ENCODE measurements at regions not wholly inside any gene's neighbourhood (a gene's known extent, or its start where the extent isn't known, plus 50 kb on each side); places are given as distances from the start of the nearest gene placed in this dataset.
"Not testable (repeated sequence)": the region's sequence is repeated elsewhere in the genome, so short reads cannot be mapped to it uniquely, and the experiment has no call there.

DNA sequence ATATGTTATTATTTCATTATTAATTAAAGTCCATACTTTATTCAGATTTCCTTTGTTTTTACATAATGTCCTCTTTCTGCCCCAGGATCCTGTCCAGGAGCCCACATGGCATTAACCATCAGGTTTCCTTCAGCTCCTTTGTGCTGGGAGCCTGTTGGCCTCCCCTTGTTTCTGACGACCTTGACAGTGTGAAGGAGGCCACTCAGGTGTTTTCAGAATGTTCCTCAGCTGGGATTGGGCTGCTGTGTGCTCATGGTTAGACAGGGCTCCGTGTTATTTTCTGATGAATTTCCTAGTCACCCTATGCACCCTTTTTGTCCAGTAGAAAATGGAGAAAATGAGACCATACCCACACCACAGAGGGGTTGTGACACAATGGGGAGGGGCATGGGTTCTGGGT lies 281.0 kb upstream of the FOXF1 start:
- H3K36me3 ChIP-seq (ENCODE audit: insufficient read depth, low read length) = no peaks in the 10 kb centered on the region
- Mint-ChIP-seq H3K4me3 (no peak overlapping the region), H3K36me3 (no peaks in the 10 kb centered on the region), H3K4me1 (no peaks in the 10 kb centered on the region), H3K27ac (no peak overlapping the region), H3K9me3 (peaks cover 0 to 2% (median 0%) of the 10 kb centered on the region in 5 donors), H3K27me3 (peaks cover 2 to 29% of the 10 kb centered on the region in 2 donors)
- DNase-seq = no peak
- no peaks in the 10 kb centered on the region for H3K27me3 ChIP-seq (ENCODE audit: insufficient read depth, low read length, poor library complexity, severe bottlenecking)
- no peak overlapping the region for H3K4me3 ChIP-seq (ENCODE audit: low read length)
- H3K27ac ChIP-seq (ENCODE audit: low read depth, low read length) = no peak overlapping the region
- H3K4me1 ChIP-seq (ENCODE audit: insufficient read depth, low read length) = no peaks in the 10 kb centered on the region
- H3K9me3 ChIP-seq (ENCODE audit: low read length) = no peaks in the 10 kb centered on the region
- POLR2A ChIA-PET = no interaction called here
- CTCF ChIA-PET = no interaction called here

DNA sequence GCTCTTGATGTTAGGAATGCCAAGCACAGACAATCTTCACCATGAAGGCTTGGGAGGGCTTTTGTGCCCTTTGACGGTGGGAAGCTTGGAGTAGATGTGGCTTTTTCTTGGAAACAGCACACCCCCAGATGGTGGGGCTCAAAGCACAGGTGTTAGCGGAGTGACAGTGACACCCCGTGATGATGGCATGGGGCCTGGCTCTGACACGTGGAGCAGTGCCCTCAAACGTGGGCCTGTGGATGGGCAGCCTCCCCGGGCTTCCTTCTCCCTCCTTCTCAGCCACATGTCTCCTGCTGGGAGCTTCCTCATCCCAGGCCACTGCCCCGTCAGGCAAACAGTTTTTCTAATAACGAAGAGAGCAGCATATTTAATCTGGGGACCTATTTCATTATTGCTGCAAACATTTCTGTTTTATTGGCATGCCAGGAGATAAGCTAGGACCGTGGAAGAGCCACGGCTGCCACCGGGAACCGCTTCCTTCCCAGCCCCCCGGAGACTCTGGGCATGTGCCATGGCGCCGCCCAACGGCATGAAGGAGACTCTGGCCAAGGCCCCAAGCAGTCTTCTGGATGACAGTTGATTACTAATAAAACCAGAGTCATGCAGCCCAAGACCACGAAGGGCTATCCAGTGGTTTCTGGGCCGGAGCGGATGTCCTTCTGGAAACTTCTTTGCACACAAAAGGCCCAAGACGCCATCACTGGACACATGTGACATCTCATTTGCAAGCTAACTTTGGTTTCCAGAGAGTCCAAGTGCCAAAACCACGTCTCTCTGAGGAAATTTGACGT lies 280.3 kb upstream of the FOXF1 start:
- no peaks in the 10 kb centered on the region for H3K36me3 Mint-ChIP-seq
- no peaks in the 10 kb centered on the region for H3K4me1 Mint-ChIP-seq
- no peak overlapping the region for H3K4me3 ChIP-seq (ENCODE audit: low read length)
- H3K27ac Mint-ChIP-seq = no peak overlapping the region
- DNase-seq = no peak
- H3K9me3 Mint-ChIP-seq = peaks cover 0 to 2% (median 0%) of the 10 kb centered on the region in 5 donors
- H3K27ac ChIP-seq (ENCODE audit: low read depth, low read length) = no peak overlapping the region
- peaks cover 2 to 29% of the 10 kb centered on the region in 2 donors for H3K27me3 Mint-ChIP-seq
- H3K36me3 ChIP-seq (ENCODE audit: insufficient read depth, low read length) = no peaks in the 10 kb centered on the region
- no peak overlapping the region for H3K4me3 Mint-ChIP-seq
- no peaks in the 10 kb centered on the region for H3K9me3 ChIP-seq (ENCODE audit: low read length)
- CTCF ChIA-PET = no interaction called here
- POLR2A ChIA-PET = no interaction called here
- no peaks in the 10 kb centered on the region for H3K27me3 ChIP-seq (ENCODE audit: insufficient read depth, low read length, poor library complexity, severe bottlenecking)
- H3K4me1 ChIP-seq (ENCODE audit: insufficient read depth, low read length) = no peaks in the 10 kb centered on the region

GRCh38 chr16:86231321-86231995 lies 278.9 kb upstream of the FOXF1 start:
- POLR2A ChIA-PET = no interaction called here
- DNase-seq = no peak
- no peaks in the 10 kb centered on the region for H3K9me3 ChIP-seq (ENCODE audit: low read length)
- no peak overlapping the region for H3K4me3 ChIP-seq (ENCODE audit: low read length)
- H3K27me3 ChIP-seq (ENCODE audit: insufficient read depth, low read length, poor library complexity, severe bottlenecking) = no peaks in the 10 kb centered on the region
- no peaks in the 10 kb centered on the region for H3K36me3 ChIP-seq (ENCODE audit: insufficient read depth, low read length)
- H3K27me3 Mint-ChIP-seq = peaks cover 2 to 29% of the 10 kb centered on the region in 2 donors
- no peaks in the 10 kb centered on the region for H3K4me1 Mint-ChIP-seq
- no peak overlapping the region for H3K4me3 Mint-ChIP-seq
- CTCF ChIA-PET = no interaction called here
- H3K4me1 ChIP-seq (ENCODE audit: insufficient read depth, low read length) = no peaks in the 10 kb centered on the region
- H3K27ac Mint-ChIP-seq = no peak overlapping the region
- H3K36me3 Mint-ChIP-seq = no peaks in the 10 kb centered on the region
- peaks cover 0 to 2% (median 0%) of the 10 kb centered on the region in 5 donors for H3K9me3 Mint-ChIP-seq
- no peak overlapping the region for H3K27ac ChIP-seq (ENCODE audit: low read depth, low read length)

DNA sequence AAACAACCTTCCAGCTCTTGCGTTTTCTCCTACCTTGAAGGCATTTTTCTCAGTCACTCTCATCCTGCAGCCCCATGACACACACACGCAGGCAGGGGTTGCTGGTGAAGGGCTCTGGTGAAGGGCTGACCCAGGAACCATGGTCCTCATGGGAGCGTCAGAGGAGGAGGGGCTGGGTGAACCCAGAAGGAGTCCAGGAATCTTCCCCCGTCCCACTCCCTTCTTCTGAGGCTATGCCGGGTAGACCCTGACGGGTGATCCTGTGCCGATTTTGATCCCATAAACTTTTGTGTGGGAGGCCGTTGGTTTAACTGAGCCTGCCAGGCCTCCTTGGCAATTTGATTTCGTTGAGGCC lies 278.4 kb upstream of the FOXF1 start:
- H3K4me3 ChIP-seq (ENCODE audit: low read length) = no peak overlapping the region
- no peaks in the 10 kb centered on the region for H3K9me3 ChIP-seq (ENCODE audit: low read length)
- Mint-ChIP-seq H3K27ac (no peak overlapping the region), H3K9me3 (peaks cover 0 to 2% (median 0%) of the 10 kb centered on the region in 5 donors), H3K4me3 (no peak overlapping the region), H3K4me1 (no peaks in the 10 kb centered on the region), H3K36me3 (no peaks in the 10 kb centered on the region), H3K27me3 (peaks cover 2 to 29% of the 10 kb centered on the region in 2 donors)
- DNase-seq = no peak
- ChIA-PET CTCF (no interaction called here), POLR2A (no interaction called here)
- H3K27me3 ChIP-seq (ENCODE audit: insufficient read depth, low read length, poor library complexity, severe bottlenecking) = no peaks in the 10 kb centered on the region
- no peak overlapping the region for H3K27ac ChIP-seq (ENCODE audit: low read depth, low read length)
- no peaks in the 10 kb centered on the region for H3K4me1 ChIP-seq (ENCODE audit: insufficient read depth, low read length)
- H3K36me3 ChIP-seq (ENCODE audit: insufficient read depth, low read length) = no peaks in the 10 kb centered on the region

GRCh38 chr16:86232496-86232895 lies 277.8 kb upstream of the FOXF1 start:
- Mint-ChIP-seq H3K36me3 (no peaks in the 10 kb centered on the region), H3K27me3 (peaks cover 2 to 27% of the 10 kb centered on the region in 2 donors), H3K9me3 (peaks cover 0 to 2% (median 0%) of the 10 kb centered on the region in 5 donors), H3K4me1 (no peaks in the 10 kb centered on the region), H3K4me3 (no peak overlapping the region), H3K27ac (no peak overlapping the region)
- Histone ChIP-seq H3K9me3 (ENCODE audit: low read length) (no peaks in the 10 kb centered on the region), H3K4me1 (ENCODE audit: insufficient read depth, low read length) (no peaks in the 10 kb centered on the region), H3K27ac (ENCODE audit: low read depth, low read length) (no peak overlapping the region), H3K4me3 (ENCODE audit: low read length) (no peak overlapping the region), H3K36me3 (ENCODE audit: insufficient read depth, low read length) (no peaks in the 10 kb centered on the region), H3K27me3 (ENCODE audit: insufficient read depth, low read length, poor library complexity, severe bottlenecking) (no peaks in the 10 kb centered on the region)
- ChIA-PET POLR2A (no interaction called here), CTCF (no interaction called here)
- DNase-seq = no peak

DNA sequence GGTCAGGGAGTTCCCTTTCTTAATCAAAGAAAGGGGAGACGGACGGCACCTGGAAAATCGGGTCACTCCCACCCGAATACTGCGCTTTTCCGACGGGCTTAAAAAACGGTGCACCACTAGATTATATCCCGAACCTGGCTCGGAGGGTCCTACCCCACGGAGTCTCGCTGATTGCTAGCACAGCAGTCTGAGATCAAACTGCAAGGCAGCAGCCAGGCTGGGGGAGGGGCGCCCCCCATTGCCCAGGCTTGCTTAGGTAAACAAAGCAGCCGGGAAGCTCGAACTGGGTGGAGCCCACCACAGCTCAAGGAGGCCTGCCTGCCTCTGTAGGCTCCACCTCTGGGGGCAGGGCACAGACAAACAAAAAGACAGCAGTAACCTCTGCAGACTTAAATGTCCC lies 276.8 kb upstream of the FOXF1 start:
- H3K9me3 ChIP-seq (ENCODE audit: low read length); DNase-seq; CTCF ChIA-PET; H3K4me1 Mint-ChIP-seq; H3K36me3 Mint-ChIP-seq; H3K27ac ChIP-seq (ENCODE audit: low read depth, low read length); H3K36me3 ChIP-seq (ENCODE audit: insufficient read depth, low read length); H3K4me3 Mint-ChIP-seq; H3K27ac Mint-ChIP-seq; H3K4me1 ChIP-seq (ENCODE audit: insufficient read depth, low read length); H3K27me3 ChIP-seq (ENCODE audit: insufficient read depth, low read length, poor library complexity, severe bottlenecking); H3K4me3 ChIP-seq (ENCODE audit: low read length); H3K9me3 Mint-ChIP-seq; POLR2A ChIA-PET: not testable (repeated sequence)
- peaks cover 2 to 24% of the 10 kb centered on the region in 2 donors for H3K27me3 Mint-ChIP-seq

DNA sequence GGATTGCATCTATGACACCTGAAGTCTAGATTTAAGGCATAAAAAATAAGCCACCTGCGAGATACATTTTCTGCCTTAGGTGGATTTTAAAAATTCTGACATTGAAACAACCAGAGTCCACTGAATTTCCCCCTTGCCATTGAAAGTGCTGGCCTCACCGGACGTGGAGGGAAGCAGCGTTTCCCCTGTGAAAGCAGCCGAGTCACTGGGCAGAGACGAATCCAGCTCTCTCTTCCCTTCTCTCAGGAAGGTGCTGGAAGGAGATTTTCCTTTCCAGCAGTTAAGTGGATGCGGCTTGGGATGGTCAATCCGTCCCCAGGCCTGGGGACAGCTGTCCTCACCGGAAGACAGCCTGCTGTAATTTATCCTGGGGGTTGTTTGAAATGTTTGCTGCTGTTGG lies 270.9 kb upstream of the FOXF1 start:
- H3K36me3 Mint-ChIP-seq = no peaks in the 10 kb centered on the region
- DNase-seq = no peak
- CTCF ChIA-PET = no interaction called here
- H3K27ac ChIP-seq (ENCODE audit: low read depth, low read length) = no peak overlapping the region
- no peaks in the 10 kb centered on the region for H3K4me1 Mint-ChIP-seq
- no peak overlapping the region for H3K4me3 ChIP-seq (ENCODE audit: low read length)
- peaks cover 9% of the 10 kb centered on the region for H3K27me3 ChIP-seq (ENCODE audit: insufficient read depth, low read length, poor library complexity, severe bottlenecking)
- POLR2A ChIA-PET = no interaction called here
- no peaks in the 10 kb centered on the region for H3K36me3 ChIP-seq (ENCODE audit: insufficient read depth, low read length)
- no peaks in the 10 kb centered on the region for H3K9me3 ChIP-seq (ENCODE audit: low read length)
- H3K9me3 Mint-ChIP-seq = no peaks in the 10 kb centered on the region
- no peak overlapping the region for H3K27ac Mint-ChIP-seq
- no peak overlapping the region for H3K4me3 Mint-ChIP-seq
- no peaks in the 10 kb centered on the region for H3K4me1 ChIP-seq (ENCODE audit: insufficient read depth, low read length)
- peaks cover 12 to 20% of the 10 kb centered on the region in 2 donors for H3K27me3 Mint-ChIP-seq

DNA sequence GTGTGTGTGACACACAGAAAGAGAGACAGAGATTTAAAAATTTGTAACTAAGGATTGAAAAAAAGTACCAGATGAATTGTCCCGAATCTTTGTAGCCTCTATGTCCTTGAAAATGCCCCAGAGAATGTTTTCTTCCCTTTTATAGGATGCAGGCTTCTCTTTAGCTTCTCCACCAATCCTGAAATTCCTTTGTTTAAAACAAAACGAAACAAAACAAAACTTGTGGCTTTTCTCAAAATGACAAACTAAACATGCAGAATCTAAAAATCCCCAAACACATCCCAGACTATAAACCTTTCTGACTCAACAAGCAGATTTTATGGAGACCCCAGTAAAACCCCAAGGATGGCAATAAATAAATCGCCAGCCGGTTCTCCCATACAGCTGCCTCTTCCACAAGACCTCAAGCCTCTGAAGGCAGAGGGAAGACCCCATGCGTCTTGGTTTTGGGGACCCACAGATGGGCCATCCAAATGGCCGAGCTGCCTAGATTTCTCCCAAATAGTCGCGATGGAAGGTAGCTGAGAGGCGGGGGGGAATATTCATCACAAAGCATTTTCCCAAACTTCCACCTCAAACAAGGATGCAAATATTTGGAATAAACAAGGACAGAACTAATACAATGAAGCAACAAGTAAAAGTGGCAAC lies 269.5 kb upstream of the FOXF1 start:
- Histone ChIP-seq H3K9me3 (ENCODE audit: low read length) (no peaks in the 10 kb centered on the region), H3K27me3 (ENCODE audit: insufficient read depth, low read length, poor library complexity, severe bottlenecking) (peaks cover 9% of the 10 kb centered on the region), H3K4me1 (ENCODE audit: insufficient read depth, low read length) (no peaks in the 10 kb centered on the region), H3K27ac (ENCODE audit: low read depth, low read length) (no peak overlapping the region), H3K4me3 (ENCODE audit: low read length) (no peak overlapping the region), H3K36me3 (ENCODE audit: insufficient read depth, low read length) (no peaks in the 10 kb centered on the region)
- ChIA-PET CTCF (no interaction called here), POLR2A (no interaction called here)
- Mint-ChIP-seq H3K4me1 (no peaks in the 10 kb centered on the region), H3K27ac (no peak overlapping the region), H3K4me3 (no peak overlapping the region), H3K36me3 (no peaks in the 10 kb centered on the region), H3K27me3 (peaks cover 12 to 23% of the 10 kb centered on the region in 2 donors), H3K9me3 (no peaks in the 10 kb centered on the region)
- DNase-seq = no peak
